Inflammatory macrophage (primary cell): ENCODE measurements at regions not wholly inside any gene's neighbourhood (a gene's known extent, or its start where the extent isn't known, plus 50 kb on each side); places are given as distances from the start of the nearest gene placed in this dataset.
A peak's percentile ranks its signal among the peaks of the same experiment; 100 is the strongest.
"Not testable (repeated sequence)": the region's sequence is repeated elsewhere in the genome, so short reads cannot be mapped to it uniquely, and the experiment has no call there.

ENCODE experiments used
- DNase-seq, 2 donors: peaks; one replicate each; pipeline ENCODE4 v3.0.0-alpha.2; 2020 to 2022

- not testable (repeated sequence) for DNase-seq
Measured at GRCh38 chr16:29097965-29098364, 113.1 kb downstream of the LAT start.

GRCh38 chr16:29094729-29095624, 110.1 kb downstream of the LAT start:
- not testable (repeated sequence) for DNase-seq

GRCh38 chr16:29094325-29094724, 109.5 kb downstream of the LAT start:
- DNase-seq, result not testable (repeated sequence)

GRCh38 chr16:29089679-29090078, 104.8 kb downstream of the LAT start:
- DNase-seq, result not testable (repeated sequence)

DNA sequence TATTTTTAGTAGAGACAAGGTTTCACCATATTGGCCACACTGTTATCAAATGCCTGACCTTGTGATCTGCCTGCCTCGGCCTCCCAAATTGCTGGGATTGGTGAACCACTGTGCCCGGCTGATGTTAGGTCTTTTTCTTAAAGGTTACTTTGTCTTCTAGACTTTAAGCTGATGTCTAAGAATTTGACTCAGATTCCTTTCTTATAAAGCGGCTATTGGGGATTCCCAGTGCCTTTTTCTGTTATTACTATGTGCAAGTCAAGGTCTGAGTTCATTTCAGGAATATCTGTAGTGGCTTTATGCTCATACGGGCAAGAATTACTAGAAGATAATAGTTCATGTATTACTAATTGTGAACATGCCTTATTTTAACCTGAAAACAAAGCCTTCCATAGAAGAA, 102.8 kb downstream of the LAT start:
- DNase-seq, result not testable (repeated sequence)

GRCh38 chr16:29081829-29082639, 97.2 kb downstream of the LAT start:
- peak; percentile 2 to 37 for DNase-seq

DNA sequence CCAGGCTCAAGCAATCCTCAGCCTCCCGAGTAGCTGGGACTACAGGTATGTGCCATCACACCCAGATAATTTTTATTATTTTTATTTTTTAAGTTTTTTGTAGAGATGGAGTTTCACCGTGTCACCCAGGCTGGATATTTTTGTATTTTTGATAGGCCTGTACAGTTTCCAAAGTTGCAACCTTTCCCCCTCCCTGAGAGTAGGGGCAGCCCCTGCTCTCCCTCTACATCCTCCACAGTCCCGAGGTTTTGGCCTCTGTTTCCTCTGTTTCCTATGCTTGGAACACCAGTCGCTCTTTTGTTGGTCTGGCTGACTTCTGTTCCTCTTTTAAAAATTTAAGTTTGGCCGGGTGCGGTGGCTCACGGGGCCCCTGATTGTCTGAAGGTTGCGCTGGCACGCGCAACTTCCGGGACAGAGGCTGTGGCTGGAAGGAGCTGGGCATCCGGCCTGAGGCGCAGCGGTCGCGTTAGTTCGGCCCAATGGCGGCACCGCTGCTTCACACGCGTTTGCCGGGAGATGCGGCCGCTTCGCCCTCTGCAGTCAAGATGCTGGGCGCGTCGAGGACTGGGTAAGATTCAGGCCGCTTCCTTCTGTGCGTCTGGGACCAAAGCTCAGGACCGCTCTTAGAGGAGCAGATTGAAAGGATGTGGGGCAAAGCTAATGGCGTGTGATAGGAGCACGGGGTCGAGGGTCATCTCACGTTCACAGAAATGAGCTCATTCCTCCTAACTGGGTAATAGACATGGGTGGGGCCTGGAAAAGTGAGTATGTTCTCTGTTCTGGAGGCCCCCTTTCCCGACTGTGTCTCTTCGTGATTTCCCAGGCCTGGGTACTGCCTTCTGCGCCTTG, 89.9 kb downstream of the LAT start:
- peak; percentile 46 to 61 for DNase-seq

GRCh38 chr16:29062235-29062634, 77.4 kb downstream of the LAT start:
- not testable (repeated sequence) for DNase-seq

- DNase-seq, result not testable (repeated sequence)
Measured at GRCh38 chr16:29061467-29061921, 76.6 kb downstream of the LAT start.

DNA sequence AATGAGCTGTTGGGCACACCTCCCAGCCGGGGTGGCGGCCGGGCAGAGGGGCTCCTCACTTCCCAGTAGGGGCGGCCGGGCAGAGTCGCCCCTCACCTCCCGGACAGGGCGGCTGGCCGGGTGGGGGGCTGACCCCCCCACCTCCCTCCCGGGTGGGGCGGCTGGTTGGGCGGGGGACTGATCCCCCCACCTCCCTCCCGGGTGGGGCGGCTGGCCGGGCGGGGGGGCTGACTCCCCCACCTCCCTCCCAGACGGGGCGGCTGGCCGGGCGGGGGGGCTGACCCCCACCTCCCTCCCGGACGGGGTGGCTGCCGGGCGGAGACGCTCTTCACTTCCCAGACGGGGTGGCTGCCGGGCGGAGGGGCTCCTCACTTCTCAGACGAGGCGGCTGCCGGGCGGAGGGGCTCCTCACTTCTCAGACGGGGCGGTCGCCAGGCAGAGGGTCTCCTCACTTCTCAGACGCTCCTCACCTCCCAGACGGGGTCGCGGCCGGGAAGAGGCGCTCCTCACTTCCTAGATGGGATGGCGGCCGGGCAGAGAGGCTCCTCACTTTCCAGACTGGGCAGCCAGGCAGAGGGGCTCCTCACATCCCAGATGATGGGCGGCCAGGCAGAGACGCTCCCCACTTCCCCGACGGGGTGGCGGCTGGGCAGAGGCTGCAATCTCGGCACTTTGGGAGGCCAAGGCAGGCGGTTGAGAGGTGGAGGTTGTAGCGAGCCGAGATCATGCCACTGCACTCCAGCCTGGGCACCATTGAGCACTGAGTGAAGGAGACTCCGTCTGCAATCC, 75.4 kb downstream of the LAT start:
- DNase-seq, result not testable (repeated sequence)

DNA sequence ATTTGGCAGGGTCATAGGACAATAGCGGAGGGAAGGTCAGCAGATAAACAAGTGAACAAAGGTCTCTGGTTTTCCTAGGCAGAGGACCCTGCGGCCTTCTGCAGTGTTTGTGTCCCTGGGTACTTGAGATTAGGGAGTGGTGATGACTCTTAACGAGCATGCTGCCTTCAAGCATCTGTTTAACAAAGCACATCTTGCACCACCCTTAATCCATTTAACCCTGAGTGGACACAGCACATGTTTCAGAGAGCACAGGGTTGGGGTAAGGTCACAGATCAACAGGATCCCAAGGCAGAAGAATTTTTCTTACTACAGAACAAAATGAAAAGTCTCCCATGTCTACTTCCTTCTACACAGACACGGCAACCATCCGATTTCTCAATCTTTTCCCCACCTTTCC, 74.7 kb downstream of the LAT start:
- not testable (repeated sequence) for DNase-seq
